GM21515 (cell line): ENCODE measurements at regions not wholly inside any gene's neighbourhood (a gene's known extent, or its start where the extent isn't known, plus 50 kb on each side); places are given as distances from the start of the nearest gene placed in this dataset.

Source experiments
- ATAC-seq: cut with Tn5 transposase; IDR thresholded peaks from one replicate; pipeline ENCODE4 v1.9.1; 2021; ENCODE audit not compliant: unreplicated experiment

GRCh38 chr5:89123581-89123980 is 240.6 kb upstream of the MEF2C start:
- ATAC-seq: no peak

GRCh38 chr5:89120719-89121118 is 237.7 kb upstream of the MEF2C start:
- no peak for ATAC-seq

- ATAC-seq: peak; percentile 80
Measured at GRCh38 chr5:89117124-89117644, 234.2 kb upstream of the MEF2C start.

- no peak for ATAC-seq
Measured at GRCh38 chr5:89110916-89111646, 228.1 kb upstream of the MEF2C start.

- no peak for ATAC-seq
Measured at GRCh38 chr5:89106480-89106879, 223.5 kb upstream of the MEF2C start.

- no peak for ATAC-seq
Measured at GRCh38 chr5:89105836-89106235, 222.9 kb upstream of the MEF2C start.

GRCh38 chr5:89105171-89105695 is 222.2 kb upstream of the MEF2C start:
- ATAC-seq: no peak

- no peak for ATAC-seq
Measured at GRCh38 chr5:89098199-89098756, 215.3 kb upstream of the MEF2C start.

GRCh38 chr5:89097103-89097502 is 214.1 kb upstream of the MEF2C start:
- no peak for ATAC-seq

- no peak for ATAC-seq
Measured at GRCh38 chr5:89095341-89095740, 212.4 kb upstream of the MEF2C start.

GRCh38 chr5:89090037-89090436 is 207.1 kb upstream of the MEF2C start:
- no peak for ATAC-seq

GRCh38 chr5:89087551-89088318 is 204.8 kb upstream of the MEF2C start:
- ATAC-seq: no peak

GRCh38 chr5:89087128-89087527 is 204.1 kb upstream of the MEF2C start:
- no peak for ATAC-seq

GRCh38 chr5:89086390-89087086 is 203.6 kb upstream of the MEF2C start:
- ATAC-seq: no peak

- ATAC-seq: no peak
Measured at GRCh38 chr5:89083791-89084190, 200.8 kb upstream of the MEF2C start.

- no peak for ATAC-seq
Measured at GRCh38 chr5:89081360-89081759, 198.4 kb upstream of the MEF2C start.

- ATAC-seq: no peak
Measured at GRCh38 chr5:89080467-89081116, 197.6 kb upstream of the MEF2C start.

- ATAC-seq: no peak
Measured at GRCh38 chr5:89072842-89073672, 190.1 kb upstream of the MEF2C start.

GRCh38 chr5:89071941-89072331 is 189.0 kb upstream of the MEF2C start:
- peak; percentile 70 for ATAC-seq
